ENCODE measurements at regions not wholly inside any gene's neighbourhood (a gene's known extent, or its start where the extent isn't known, plus 50 kb on each side); places are given as distances from the start of the nearest gene placed in this dataset.
"Not testable (repeated sequence)": the region's sequence is repeated elsewhere in the genome, so short reads cannot be mapped to it uniquely, and the experiment has no call there.

GRCh38 chr15:24733659-24734058, 58.1 kb downstream of the NPAP1 start:
- no peak for DNase-seq (ENCODE audit: low read depth)

DNA sequence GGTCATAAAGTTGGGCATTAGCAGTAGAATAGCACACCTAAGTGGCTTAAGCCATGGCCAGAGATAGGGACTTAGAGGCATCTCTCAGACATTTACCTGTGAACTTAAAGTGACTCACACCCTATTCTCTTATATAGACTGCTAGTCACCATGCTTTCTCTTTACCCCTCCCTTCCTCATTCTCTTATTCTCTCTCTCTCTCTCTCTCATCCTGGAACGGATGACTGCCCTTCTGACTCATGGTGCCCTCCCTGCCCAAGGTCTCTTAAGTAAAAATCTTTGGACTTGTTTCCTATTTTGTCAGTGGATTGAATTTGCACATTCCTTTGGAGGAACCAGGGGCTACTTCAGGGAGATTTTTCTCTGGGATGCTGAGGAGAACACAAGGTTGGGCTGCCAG, 58.8 kb downstream of the NPAP1 start:
- no peak for DNase-seq (ENCODE audit: low read depth)

GRCh38 chr15:24745290-24745689, 69.7 kb downstream of the NPAP1 start:
- DNase-seq (ENCODE audit: low read depth), result no peak

- no peak for DNase-seq (ENCODE audit: low read depth)
These were observed 70.5 kb downstream of the NPAP1 start for GRCh38 chr15:24746094-24746493.

GRCh38 chr15:24747376-24747775, 71.8 kb downstream of the NPAP1 start:
- no peak for DNase-seq (ENCODE audit: low read depth)

DNA sequence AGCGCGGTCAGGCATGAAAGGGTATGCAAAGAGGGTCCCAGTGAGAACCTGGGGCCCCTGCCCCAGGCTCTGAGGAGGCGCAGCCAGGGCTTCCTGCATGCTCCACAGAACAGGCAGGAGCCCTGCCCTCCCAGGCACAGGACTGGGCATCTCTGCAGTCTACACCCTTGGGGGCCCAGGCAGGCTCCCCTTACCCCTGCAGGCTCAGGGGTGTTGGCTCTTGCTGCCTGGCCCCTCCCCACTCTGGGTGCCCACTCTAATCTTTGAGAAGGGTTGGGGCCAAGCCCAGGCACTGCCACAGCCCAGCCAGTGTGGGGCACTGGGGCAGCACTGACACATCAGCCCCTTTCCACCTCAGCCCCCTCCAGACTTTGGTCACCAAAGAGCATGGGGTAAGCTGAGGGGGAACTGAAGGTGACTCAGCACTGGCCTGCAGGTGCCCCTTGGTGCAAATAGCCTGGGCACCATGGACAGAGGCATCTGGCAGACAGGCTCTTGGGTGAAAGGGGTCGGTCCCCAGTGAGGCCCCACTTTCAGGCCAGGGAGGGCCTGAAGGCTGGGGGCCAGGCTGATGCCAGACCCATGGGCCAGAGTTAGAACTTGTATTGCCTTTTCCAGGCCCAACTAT, 73.4 kb downstream of the NPAP1 start:
- DNase-seq (ENCODE audit: low read depth), result no peak

DNA sequence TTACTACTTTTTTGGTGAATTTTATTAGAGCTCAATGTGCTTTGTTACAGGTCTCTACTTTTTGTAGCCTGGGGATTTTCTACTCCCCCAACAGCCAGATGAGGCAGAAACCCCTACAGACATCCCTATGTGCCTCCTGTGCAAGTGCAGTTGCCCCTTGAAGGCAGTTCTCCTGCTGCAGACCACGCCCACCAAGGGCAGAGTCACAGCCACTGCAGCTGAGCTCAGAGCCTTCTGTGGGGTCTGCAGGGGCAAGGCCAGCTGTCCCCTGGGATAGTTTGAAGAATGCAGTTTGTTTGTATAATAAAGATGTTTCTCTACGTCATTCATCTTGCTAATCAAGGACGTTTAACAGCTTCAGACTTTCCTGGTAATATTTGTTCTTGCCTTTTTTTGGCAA, 76.8 kb downstream of the NPAP1 start:
- no peak for DNase-seq (ENCODE audit: low read depth)

DNA sequence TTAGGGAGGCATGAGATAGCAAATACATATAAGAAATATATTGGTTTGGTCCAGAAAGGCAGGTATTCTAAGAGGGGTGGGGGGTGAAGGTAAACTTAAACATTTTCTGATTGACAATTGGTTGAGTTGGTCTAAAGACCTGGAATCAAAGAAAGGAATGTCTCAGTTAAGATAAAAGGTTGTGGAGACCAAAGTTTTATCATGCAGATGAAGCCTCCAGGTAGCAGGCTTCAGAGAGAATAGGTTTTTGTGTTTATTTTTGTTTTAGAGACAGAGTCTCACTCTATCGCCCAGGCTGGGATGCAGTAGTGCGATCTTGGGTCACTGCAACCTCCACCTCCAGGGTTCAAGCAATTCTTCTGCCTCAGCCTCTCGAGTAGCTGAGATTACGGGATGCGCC, 80.5 kb downstream of the NPAP1 start:
- no peak for DNase-seq (ENCODE audit: low read depth)

- DNase-seq (ENCODE audit: low read depth), result no peak
These were observed 84.5 kb downstream of the NPAP1 start for GRCh38 chr15:24760066-24760465.

DNA sequence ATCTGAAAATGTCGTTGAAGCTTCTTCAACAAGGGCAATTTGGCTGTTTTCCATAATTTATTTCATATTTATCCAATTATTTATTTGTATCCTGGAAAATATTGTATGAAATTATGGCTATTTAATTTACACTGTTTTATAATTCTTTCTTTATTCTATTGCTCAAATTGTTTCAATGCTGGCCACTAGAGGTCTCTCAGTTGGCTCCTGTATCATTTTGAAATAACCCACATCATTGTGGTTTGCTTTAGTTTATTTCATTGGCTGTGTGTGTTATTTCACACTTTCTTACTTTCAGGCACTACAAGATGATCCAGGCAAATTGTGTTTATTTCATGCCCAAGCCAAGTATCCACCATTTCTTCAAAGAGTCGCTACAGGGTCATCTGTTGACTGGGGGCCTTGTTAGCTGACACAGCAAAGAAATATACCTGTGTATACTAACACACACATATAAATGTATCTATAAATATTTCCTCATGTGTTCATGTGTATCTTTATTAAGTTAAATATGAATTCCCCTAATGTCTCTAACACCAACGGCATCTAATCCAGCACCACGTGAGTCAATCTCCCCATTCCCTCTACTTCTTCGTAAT, 86.2 kb downstream of the NPAP1 start:
- no peak for DNase-seq (ENCODE audit: low read depth)

- DNase-seq (ENCODE audit: low read depth), result no peak
These were observed 88.3 kb downstream of the NPAP1 start for GRCh38 chr15:24763891-24764290.

GRCh38 chr15:24764375-24765171, 89.0 kb downstream of the NPAP1 start:
- DNase-seq (ENCODE audit: low read depth), result no peak

- no peak for DNase-seq (ENCODE audit: low read depth)
These were observed 91.0 kb downstream of the NPAP1 start for GRCh38 chr15:24766511-24767133.

GRCh38 chr15:24772266-24772665, 96.7 kb downstream of the NPAP1 start:
- no peak for DNase-seq (ENCODE audit: low read depth)

- peak; percentile 33 for DNase-seq (ENCODE audit: low read depth)
These were observed 97.3 kb downstream of the NPAP1 start for GRCh38 chr15:24772686-24773373.

GRCh38 chr15:24777307-24777706, 101.7 kb downstream of the NPAP1 start:
- no peak for DNase-seq (ENCODE audit: low read depth)

- no peak for DNase-seq (ENCODE audit: low read depth)
These were observed 108.9 kb downstream of the NPAP1 start for GRCh38 chr15:24784506-24784905.

DNA sequence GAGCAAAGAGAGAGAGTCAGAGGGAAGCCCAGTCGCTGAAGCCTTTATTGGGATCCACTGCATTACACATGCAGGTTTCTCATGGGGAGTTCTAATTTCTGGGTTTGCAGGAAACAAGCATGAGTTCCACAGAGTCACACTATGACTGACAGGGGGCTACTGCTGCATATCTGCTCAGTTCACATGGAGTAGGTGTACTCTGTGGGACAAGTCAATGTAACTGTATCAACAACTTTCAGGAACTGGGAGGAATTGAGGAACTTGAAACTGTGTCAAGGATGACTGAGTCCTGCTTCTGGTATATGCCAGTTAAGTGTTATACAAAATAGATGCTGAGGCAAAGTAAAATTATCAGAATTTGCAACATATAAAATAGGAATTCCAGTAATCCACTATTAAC, 110.8 kb downstream of the NPAP1 start:
- DNase-seq (ENCODE audit: low read depth), result no peak

DNA sequence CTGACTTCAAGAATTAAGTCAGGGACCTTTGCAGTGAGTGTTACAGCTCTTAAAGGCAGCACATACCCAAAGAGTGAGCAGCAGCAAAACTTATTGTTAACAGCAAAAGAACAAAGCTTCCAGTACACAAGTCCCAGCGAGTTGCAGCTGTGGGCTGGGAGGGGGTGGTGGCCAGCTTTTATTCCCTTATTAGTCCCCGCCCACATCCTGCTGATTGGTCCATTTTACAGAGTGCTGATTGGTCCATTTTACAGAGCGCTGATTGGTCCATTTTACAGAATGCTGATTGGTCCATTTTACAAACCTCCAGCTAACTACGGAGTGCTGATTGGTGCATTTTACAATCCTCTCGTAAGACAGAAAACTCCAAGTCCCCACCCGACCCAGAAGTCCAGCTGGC, 127.0 kb downstream of the NPAP1 start:
- not testable (repeated sequence) for DNase-seq (ENCODE audit: low read depth)

DNA sequence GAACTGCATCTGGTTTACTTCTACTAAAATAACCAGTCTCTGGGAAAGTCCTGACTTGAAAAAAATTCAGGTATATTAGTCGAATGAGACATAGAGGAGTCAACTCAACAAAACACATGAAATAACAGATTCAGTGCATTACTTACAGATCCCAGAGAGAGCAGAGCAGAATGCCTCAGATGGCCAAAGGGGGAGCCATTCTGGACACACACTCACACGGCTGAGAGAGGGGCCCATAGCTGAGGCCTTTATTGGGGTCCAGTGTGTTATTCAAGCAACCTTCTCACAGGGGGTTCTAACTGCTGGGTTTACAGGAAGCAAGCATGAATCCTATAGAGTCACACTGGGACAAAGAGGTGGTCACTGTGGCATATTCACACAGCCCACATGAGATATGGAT, 135.1 kb upstream of the SNRPN start:
- no peak for DNase-seq (ENCODE audit: low read depth)

DNA sequence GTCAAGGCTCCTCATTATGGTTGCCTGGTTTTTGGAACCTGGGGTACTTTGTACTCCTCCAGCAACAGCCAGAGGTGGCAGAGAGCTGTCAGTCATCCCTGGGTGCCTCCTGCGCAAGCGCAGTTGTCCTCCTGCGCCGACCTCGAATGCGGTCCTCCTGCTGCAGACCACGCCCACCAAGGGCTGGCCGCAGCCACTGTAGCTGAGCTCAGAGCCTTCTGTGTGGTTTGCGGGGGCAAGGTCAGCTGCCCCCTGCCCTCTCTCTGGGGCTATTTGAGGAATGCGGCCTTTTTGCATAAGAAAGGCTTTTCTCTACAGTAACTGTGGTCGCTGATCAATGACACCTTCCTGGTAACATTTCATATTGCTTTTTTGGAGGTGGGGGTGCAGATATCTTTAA, 131.3 kb upstream of the SNRPN start:
- no peak for DNase-seq (ENCODE audit: low read depth)

- no peak for DNase-seq (ENCODE audit: low read depth)
These were observed 122.5 kb upstream of the SNRPN start for GRCh38 chr15:24832282-24832681.

All from activated T-helper 9 cell treated with anti-CD3 and anti-CD28 coated beads, Interleukin-2, amount 50 U/mL, for 16 hours (primary cell).